CD14-positive monocyte (primary cell): ENCODE measurements at regions not wholly inside any gene's neighbourhood (a gene's known extent, or its start where the extent isn't known, plus 50 kb on each side); places are given as distances from the start of the nearest gene placed in this dataset.

Experiments used
- DNase-seq, 3 donors: peaks; one replicate each; pipeline ENCODE4 v3.0.0-alpha.2; 2011 to 2022
- H2AFZ ChIP-seq: 2 replicates; pipeline ENCODE4 v1.6.0; 2012; ENCODE audit warnings: mild to moderate bottlenecking, low read depth, low read length, inconsistent platforms; ENCODE audit not compliant: insufficient read depth, poor library complexity, severe bottlenecking
- H3K27ac ChIP-seq, 2 donors: 1 replicate in 1 of 2; 2 replicates in 1 of 2; pipeline ENCODE4 v1.5.1; 2012 to 2013; ENCODE audit warnings: low read length in 2 of 2, control low read depth in 1 of 2, inconsistent platforms in 1 of 2, low read depth in 1 of 2, mild to moderate bottlenecking in 1 of 2
- H3K27me3 ChIP-seq, 2 donors: one replicate each; pipeline versions ENCODE4 v1.6.0 to v1.6.1; 2011 to 2013; ENCODE audit warnings: low read length in 2 of 2; ENCODE audit not compliant: control insufficient read depth in 2 of 2, insufficient read depth in 2 of 2
- H3K36me3 ChIP-seq, 2 donors: replicated peaks in 1 of 2; 1 replicate in 1 of 2; 2 replicates in 1 of 2; pipeline versions ENCODE4 v1.5.1 to v1.6.1; 2012 to 2013; ENCODE audit warnings: low read length in 2 of 2, control low read depth in 1 of 2, inconsistent platforms in 1 of 2, mild to moderate bottlenecking in 1 of 2; ENCODE audit not compliant: insufficient read depth in 2 of 2, control insufficient read depth in 1 of 2
- H3K4me1 ChIP-seq, 2 donors: 1 replicate in 1 of 2; 2 replicates in 1 of 2; pipeline versions ENCODE4 v1.5.1 to v1.6.1; 2012 to 2013; ENCODE audit warnings: low read length in 2 of 2, control low read depth in 1 of 2, inconsistent platforms in 1 of 2, mild to moderate bottlenecking in 1 of 2, moderate library complexity in 1 of 2; ENCODE audit not compliant: insufficient read depth in 2 of 2, control insufficient read depth in 1 of 2
- H3K4me2 ChIP-seq: replicated peaks from 2 replicates; pipeline ENCODE3; 2012; ENCODE audit warnings: low read length, moderate library complexity, mild to moderate bottlenecking; ENCODE audit not compliant: poor library complexity, severe bottlenecking; ENCODE audit errors: extremely low read depth
- H3K4me3 ChIP-seq, 3 experiments: fragments of 200-600 bp in 1 of 3; sonication (generic) in 1 of 3; replicated peaks in 1 of 3; 1 replicate in 2 of 3; 2 replicates in 1 of 3; pipeline ENCODE4 v1.5.1; 2011 to 2013; ENCODE audit warnings: low read length in 3 of 3, mild to moderate bottlenecking in 3 of 3, control low read depth in 2 of 3, low read depth in 2 of 3, inconsistent platforms in 1 of 3, moderate library complexity in 1 of 3
- H3K79me2 ChIP-seq: 2 replicates; pipeline ENCODE4 v1.6.0; 2012; ENCODE audit warnings: mild to moderate bottlenecking, control low read depth, inconsistent platforms, low read length, moderate library complexity; ENCODE audit not compliant: insufficient read depth
- H3K9ac ChIP-seq: 2 replicates; pipeline ENCODE4 v1.6.0; 2017; ENCODE audit warnings: low read length, mild to moderate bottlenecking; ENCODE audit not compliant: insufficient read depth, poor library complexity, severe bottlenecking
- H3K9me3 ChIP-seq, 2 donors: replicated peaks in 1 of 2; 1 replicate in 1 of 2; 2 replicates in 1 of 2; pipeline versions ENCODE4 v1.5.1 to v1.6.1; 2012 to 2013; ENCODE audit warnings: low read length in 2 of 2, control low read depth in 1 of 2; ENCODE audit not compliant: control insufficient read depth in 1 of 2, insufficient read depth in 1 of 2
- H4K20me1 ChIP-seq: 2 replicates; pipeline ENCODE4 v1.6.0; 2012; ENCODE audit warnings: mild to moderate bottlenecking, low read length, control low read depth, moderate library complexity; ENCODE audit not compliant: insufficient read depth
- H3K27ac Mint-ChIP-seq, 7 donors: one replicate each; pipeline ENCODE4 v1.8.0; 2020; ENCODE audit warnings: mild to moderate bottlenecking in 7 of 7, mixed read lengths in 7 of 7, moderate library complexity in 6 of 7, inconsistent platforms in 2 of 7
- H3K27me3 Mint-ChIP-seq, 3 donors: one replicate each; pipeline ENCODE4 v1.8.0; 2021 to 2022; ENCODE audit warnings: low read depth in 3 of 3, mild to moderate bottlenecking in 3 of 3, mixed read lengths in 3 of 3, moderate library complexity in 3 of 3, inconsistent platforms in 1 of 3
- H3K36me3 Mint-ChIP-seq, 2 donors: one replicate each; pipeline ENCODE4 v1.8.0; 2020; ENCODE audit warnings: mixed read lengths in 2 of 2, inconsistent platforms in 1 of 2, mild to moderate bottlenecking in 1 of 2
- H3K4me1 Mint-ChIP-seq: one replicate; pipeline ENCODE4 v1.8.0; 2020; ENCODE audit warnings: mild to moderate bottlenecking, mixed read lengths
- H3K4me3 Mint-ChIP-seq, 2 donors: one replicate each; pipeline ENCODE4 v1.8.0; 2020; ENCODE audit warnings: mild to moderate bottlenecking in 2 of 2, mixed read lengths in 2 of 2, moderate library complexity in 1 of 2
- H3K9me3 Mint-ChIP-seq, 7 donors: one replicate each; pipeline ENCODE4 v1.8.0; 2020 to 2022; ENCODE audit warnings: mixed read lengths in 7 of 7, mild to moderate bottlenecking in 6 of 7, moderate library complexity in 6 of 7, inconsistent platforms in 2 of 7
- CTCF ChIP-seq: fragments of 200-600 bp; IDR thresholded peaks from one replicate; pipeline ENCODE4 v1.8.0; 2022; ENCODE audit warnings: antibody characterized with exemption, mild to moderate bottlenecking
- WGBS: methylation state at CpG from one replicate; pipeline ENCODE4 v1.1.5; 2013; ENCODE audit warnings: missing lambda C conversion rate; ENCODE audit not compliant: insufficient coverage; 5-methylcytosine and 5-hydroxymethylcytosine counted together
- intact Hi-C, 2 donors: fragments of 100-400 bp; cut with micrococcal nuclease; formaldehyde crosslinking; loops; one replicate each; pipeline versions ENCODE4 v1.15.0 to v1.15.1; 2023

- no peaks in the 10 kb centered on the region for H3K4me1 ChIP-seq
- no peak overlapping the region for H3K9ac ChIP-seq
- no peaks in the 10 kb centered on the region for H4K20me1 ChIP-seq
- DNase-seq = no peak
- intact Hi-C loops = no loop called here
- no peak overlapping the region for H3K4me2 ChIP-seq
- WGBS = 69% methylated on average over 3 of the region's 6 CpGs
- peaks cover 3 to 12% of the 10 kb centered on the region in 2 donors for H3K27me3 ChIP-seq
- Mint-ChIP-seq H3K9me3 (peaks cover 2 to 9% (median 6%) of the 10 kb centered on the region in 7 donors), H3K27me3 (peaks cover 10 to 44% (median 31%) of the 10 kb centered on the region in 3 donors), H3K4me3 (no peak overlapping the region), H3K36me3 (no peaks in the 10 kb centered on the region), H3K27ac (no peak overlapping the region), H3K4me1 (no peaks in the 10 kb centered on the region)
- H2AFZ ChIP-seq = no peak overlapping the region
- TF ChIP-seq CTCF = no peak
- no peaks in the 10 kb centered on the region for H3K36me3 ChIP-seq
- H3K9me3 ChIP-seq = no peaks in the 10 kb centered on the region
- H3K27ac ChIP-seq = no peak overlapping the region
- no peaks in the 10 kb centered on the region for H3K79me2 ChIP-seq
- H3K4me3 ChIP-seq = no peak overlapping the region
Measured at GRCh38 chr2:236654496-236654895, 84.9 kb downstream of the ACKR3 start.

DNA sequence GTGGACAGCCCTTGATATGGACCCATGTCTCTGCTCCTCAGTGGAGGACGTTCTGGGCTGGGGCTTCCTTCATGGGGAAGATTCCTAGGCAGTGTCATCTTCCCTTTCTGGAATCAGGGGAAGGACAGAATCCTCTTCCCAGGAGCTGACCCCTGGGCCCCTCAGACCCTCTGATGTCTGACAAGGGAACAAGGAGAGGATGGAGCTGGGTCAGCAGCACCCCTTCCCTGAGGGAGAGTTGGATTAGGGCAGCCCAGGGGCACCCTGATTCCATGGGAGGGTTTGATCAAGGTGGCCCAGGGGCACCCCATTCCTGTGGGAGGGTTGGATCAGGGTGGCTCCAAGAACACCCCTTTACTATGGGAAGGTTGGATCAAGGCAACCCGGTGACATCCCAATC lies 86.5 kb downstream of the ACKR3 start:
- no peaks in the 10 kb centered on the region for H3K36me3 Mint-ChIP-seq
- peaks cover 16 to 50% (median 36%) of the 10 kb centered on the region in 3 donors for H3K27me3 Mint-ChIP-seq
- H3K27ac Mint-ChIP-seq = no peak overlapping the region
- H3K4me1 Mint-ChIP-seq = no peaks in the 10 kb centered on the region
- Histone ChIP-seq H3K4me2 (no peak overlapping the region), H3K36me3 (no peaks in the 10 kb centered on the region), H3K79me2 (no peaks in the 10 kb centered on the region), H3K9ac (no peak overlapping the region), H3K4me3 (no peak overlapping the region), H3K27ac (no peak overlapping the region), H3K27me3 (peaks cover 8 to 24% of the 10 kb centered on the region in 2 donors), H3K4me1 (no peaks in the 10 kb centered on the region), H3K9me3 (no peaks in the 10 kb centered on the region), H2AFZ (no peak overlapping the region), H4K20me1 (no peaks in the 10 kb centered on the region)
- H3K9me3 Mint-ChIP-seq = peaks cover 0 to 2% (median 0%) of the 10 kb centered on the region in 7 donors
- intact Hi-C loops = no loop called here
- TF ChIP-seq CTCF = no peak
- no peak overlapping the region for H3K4me3 Mint-ChIP-seq
- no peak for DNase-seq
- WGBS = 83% methylated on average over 1 of the region's 2 CpGs
